ENCODE measurements at regions not wholly inside any gene's neighbourhood (a gene's known extent, or its start where the extent isn't known, plus 50 kb on each side); places are given as distances from the start of the nearest gene placed in this dataset.

- ATAC-seq (no peak), DNase-seq (no peak)
- Histone ChIP-seq H3K36me3 (ENCODE audit: insufficient read depth in 1 of 2, low read depth in 1 of 2) (no peaks in the 10 kb centered on the region), H3K4me3 (no peak overlapping the region), H3K27me3 (ENCODE audit: insufficient read depth in 3 of 3, low read length in 2 of 3) (no peaks in the 10 kb centered on the region), H3K9me3 (no peaks in the 10 kb centered on the region), H3K4me1 (no peaks in the 10 kb centered on the region), H3K27ac (no peak overlapping the region)
- 18 to 29% (median 25%) methylated on average over 3 of the region's 3 CpGs for WGBS, 3 donors
- TF ChIP-seq, protein P1, sequence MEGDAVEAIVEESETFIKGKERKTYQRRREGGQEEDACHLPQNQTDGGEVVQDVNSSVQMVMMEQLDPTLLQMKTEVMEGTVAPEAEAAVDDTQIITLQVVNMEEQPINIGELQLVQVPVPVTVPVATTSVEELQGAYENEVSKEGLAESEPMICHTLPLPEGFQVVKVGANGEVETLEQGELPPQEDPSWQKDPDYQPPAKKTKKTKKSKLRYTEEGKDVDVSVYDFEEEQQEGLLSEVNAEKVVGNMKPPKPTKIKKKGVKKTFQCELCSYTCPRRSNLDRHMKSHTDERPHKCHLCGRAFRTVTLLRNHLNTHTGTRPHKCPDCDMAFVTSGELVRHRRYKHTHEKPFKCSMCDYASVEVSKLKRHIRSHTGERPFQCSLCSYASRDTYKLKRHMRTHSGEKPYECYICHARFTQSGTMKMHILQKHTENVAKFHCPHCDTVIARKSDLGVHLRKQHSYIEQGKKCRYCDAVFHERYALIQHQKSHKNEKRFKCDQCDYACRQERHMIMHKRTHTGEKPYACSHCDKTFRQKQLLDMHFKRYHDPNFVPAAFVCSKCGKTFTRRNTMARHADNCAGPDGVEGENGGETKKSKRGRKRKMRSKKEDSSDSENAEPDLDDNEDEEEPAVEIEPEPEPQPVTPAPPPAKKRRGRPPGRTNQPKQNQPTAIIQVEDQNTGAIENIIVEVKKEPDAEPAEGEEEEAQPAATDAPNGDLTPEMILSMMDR (IDR thresholded peaks at IDR 0.05): no peak
- intact Hi-C loops (cut with DNase I): no loop called here
Observed at GRCh38 chr3:86244905-86245304, 746.0 kb downstream of the VGLL3 start.

GRCh38 chr3:86239946-86240345, 751.0 kb downstream of the VGLL3 start:
- no peaks in the 10 kb centered on the region for H3K27me3 ChIP-seq (ENCODE audit: insufficient read depth in 3 of 3, low read length in 2 of 3)
- no peak for DNase-seq
- H3K4me1 ChIP-seq: no peaks in the 10 kb centered on the region
- WGBS, 3 donors: 42 to 46% (median 43%) methylated on average over 2 of the region's 2 CpGs
- no peaks in the 10 kb centered on the region for H3K9me3 ChIP-seq
- TF ChIP-seq, protein P1 (IDR thresholded peaks at IDR 0.05): no peak
- H3K36me3 ChIP-seq (ENCODE audit: insufficient read depth in 1 of 2, low read depth in 1 of 2): no peaks in the 10 kb centered on the region
- ATAC-seq: no peak
- intact Hi-C loops (cut with DNase I): no loop called here
- no peak overlapping the region for H3K27ac ChIP-seq
- no peak overlapping the region for H3K4me3 ChIP-seq

DNA sequence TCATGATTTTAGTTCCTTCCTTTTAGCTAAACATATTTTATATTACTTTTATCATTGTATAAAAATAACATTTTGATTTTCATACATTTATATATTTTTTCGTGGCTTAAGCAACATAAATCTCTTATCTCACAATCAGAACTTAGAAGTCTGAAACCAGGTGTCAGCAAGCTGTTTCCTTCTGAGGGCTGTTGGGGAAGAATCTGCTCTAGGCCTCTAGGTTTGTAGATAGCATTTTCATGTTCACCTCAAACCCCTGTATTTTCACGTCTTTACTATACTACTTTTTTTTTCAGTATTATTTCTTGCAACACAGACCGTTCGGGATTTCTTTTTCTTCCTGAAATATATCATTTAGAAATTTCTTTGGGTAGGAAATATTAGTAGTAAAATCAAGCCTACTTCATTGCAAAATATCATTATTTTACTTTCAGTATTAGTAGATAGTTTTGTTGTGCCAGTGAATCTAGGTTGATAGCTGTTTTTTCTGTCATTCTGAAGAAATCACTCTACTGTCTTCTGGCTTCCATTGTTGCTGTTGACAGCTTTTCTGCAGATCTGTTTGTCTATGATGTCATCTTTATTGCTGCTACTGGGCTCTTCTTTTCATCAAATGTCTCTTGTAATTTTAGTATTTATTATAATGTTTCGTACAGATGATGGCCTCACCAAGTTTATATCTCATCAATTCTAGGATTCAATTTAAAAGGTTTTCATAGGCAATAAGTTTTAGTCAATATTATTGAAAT, 756.3 kb downstream of the VGLL3 start:
- 73 to 76% (median 74%) methylated on average over 5 of the region's 5 CpGs for WGBS, 3 donors

GRCh38 chr3:86230762-86231161, 760.2 kb downstream of the VGLL3 start:
- Histone ChIP-seq H3K27ac (no peak overlapping the region), H3K9me3 (no peaks in the 10 kb centered on the region), H3K4me3 (no peak overlapping the region), H3K4me1 (no peaks in the 10 kb centered on the region), H3K36me3 (ENCODE audit: insufficient read depth in 1 of 2, low read depth in 1 of 2) (no peaks in the 10 kb centered on the region), H3K27me3 (ENCODE audit: insufficient read depth in 3 of 3, low read length in 2 of 3) (no peaks in the 10 kb centered on the region)
- WGBS, 3 donors: 61 to 66% (median 61%) methylated on average over 1 of the region's 1 CpG
- intact Hi-C loops (cut with DNase I): no loop called here
- TF ChIP-seq, protein P1 (IDR thresholded peaks at IDR 0.05): no peak
- no peak for DNase-seq
- ATAC-seq: no peak

More for the DNA sequence above, 756.3 kb downstream of the VGLL3 start:
- no peak for DNase-seq
- TF ChIP-seq, protein P1 (IDR thresholded peaks at IDR 0.05): no peak
- no peak for ATAC-seq
- intact Hi-C loops (cut with DNase I): no loop called here
- no peak overlapping the region for H3K4me3 ChIP-seq
- no peaks in the 10 kb centered on the region for H3K36me3 ChIP-seq (ENCODE audit: insufficient read depth in 1 of 2, low read depth in 1 of 2)
- H3K9me3 ChIP-seq: no peaks in the 10 kb centered on the region
- no peaks in the 10 kb centered on the region for H3K27me3 ChIP-seq (ENCODE audit: insufficient read depth in 3 of 3, low read length in 2 of 3)
- no peak overlapping the region for H3K27ac ChIP-seq
- H3K4me1 ChIP-seq: no peaks in the 10 kb centered on the region

- no peak overlapping the region for H3K27ac ChIP-seq
- H3K9me3 ChIP-seq: no peaks in the 10 kb centered on the region
- DNase-seq (no peak), ATAC-seq (no peak)
- intact Hi-C loops (cut with DNase I): no loop called here
- no peaks in the 10 kb centered on the region for H3K27me3 ChIP-seq (ENCODE audit: insufficient read depth in 3 of 3, low read length in 2 of 3)
- TF ChIP-seq, protein P1 (IDR thresholded peaks at IDR 0.05): no peak
- WGBS, 3 donors: 59 to 73% (median 63%) methylated on average over 2 of the region's 2 CpGs
- no peaks in the 10 kb centered on the region for H3K4me1 ChIP-seq
- H3K36me3 ChIP-seq (ENCODE audit: insufficient read depth in 1 of 2, low read depth in 1 of 2): no peaks in the 10 kb centered on the region
- H3K4me3 ChIP-seq: no peak overlapping the region
Observed at GRCh38 chr3:86229775-86230094, 761.2 kb downstream of the VGLL3 start.

Measured in psoas muscle (tissue), 7 donors.